ENCODE measurements at regions not wholly inside any gene's neighbourhood (a gene's known extent, or its start where the extent isn't known, plus 50 kb on each side); places are given as distances from the start of the nearest gene placed in this dataset.

DNA sequence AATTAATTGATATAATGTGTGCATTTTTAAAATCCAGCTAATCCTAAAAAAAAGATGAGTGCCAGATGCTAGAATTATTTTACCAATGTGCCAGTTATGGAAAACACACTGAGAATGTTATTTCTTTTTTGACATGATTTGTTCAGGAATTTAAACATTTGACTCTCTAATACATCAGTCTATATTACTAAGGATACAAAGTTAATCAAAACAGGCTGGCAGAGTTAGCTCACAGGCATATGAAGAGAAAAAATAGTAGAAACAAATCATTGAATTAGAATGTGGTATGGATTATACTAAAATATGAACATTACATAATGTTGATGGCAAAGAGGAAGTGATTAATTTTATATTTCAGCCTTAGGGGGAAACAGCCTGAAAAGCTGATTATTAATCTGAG is 368.3 kb upstream of the GJE1 start:
- Mint-ChIP-seq H3K27ac (no peak overlapping the region), H3K27me3 (ENCODE audit: insufficient read depth) (no peaks in the 10 kb centered on the region), H3K36me3 (ENCODE audit: low read depth) (no peaks in the 10 kb centered on the region), H3K4me3 (no peak overlapping the region), H3K9me3 (no peaks in the 10 kb centered on the region), H3K4me1 (no peaks in the 10 kb centered on the region)
- Histone ChIP-seq H3K27ac (ENCODE audit: low read depth, low read length) (no peak overlapping the region), H3K4me3 (ENCODE audit: low read length) (no peak overlapping the region), H3K36me3 (ENCODE audit: control insufficient read depth, insufficient read depth, low read length) (no peaks in the 10 kb centered on the region), H3K9ac (ENCODE audit: extremely low read depth, low read length, poor library complexity, severe bottlenecking) (no peak overlapping the region), H3K27me3 (ENCODE audit: control insufficient read depth, insufficient read depth, low read length, poor library complexity, severe bottlenecking) (no peaks in the 10 kb centered on the region), H3K4me1 (ENCODE audit: control insufficient read depth, insufficient read depth, low read length) (no peaks in the 10 kb centered on the region), H3K9me3 (ENCODE audit: control insufficient read depth, low read length) (no peaks in the 10 kb centered on the region)
- TF ChIP-seq, protein P1, sequence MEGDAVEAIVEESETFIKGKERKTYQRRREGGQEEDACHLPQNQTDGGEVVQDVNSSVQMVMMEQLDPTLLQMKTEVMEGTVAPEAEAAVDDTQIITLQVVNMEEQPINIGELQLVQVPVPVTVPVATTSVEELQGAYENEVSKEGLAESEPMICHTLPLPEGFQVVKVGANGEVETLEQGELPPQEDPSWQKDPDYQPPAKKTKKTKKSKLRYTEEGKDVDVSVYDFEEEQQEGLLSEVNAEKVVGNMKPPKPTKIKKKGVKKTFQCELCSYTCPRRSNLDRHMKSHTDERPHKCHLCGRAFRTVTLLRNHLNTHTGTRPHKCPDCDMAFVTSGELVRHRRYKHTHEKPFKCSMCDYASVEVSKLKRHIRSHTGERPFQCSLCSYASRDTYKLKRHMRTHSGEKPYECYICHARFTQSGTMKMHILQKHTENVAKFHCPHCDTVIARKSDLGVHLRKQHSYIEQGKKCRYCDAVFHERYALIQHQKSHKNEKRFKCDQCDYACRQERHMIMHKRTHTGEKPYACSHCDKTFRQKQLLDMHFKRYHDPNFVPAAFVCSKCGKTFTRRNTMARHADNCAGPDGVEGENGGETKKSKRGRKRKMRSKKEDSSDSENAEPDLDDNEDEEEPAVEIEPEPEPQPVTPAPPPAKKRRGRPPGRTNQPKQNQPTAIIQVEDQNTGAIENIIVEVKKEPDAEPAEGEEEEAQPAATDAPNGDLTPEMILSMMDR (conservative IDR thresholded peaks at IDR 0.05): no peak
- DNase-seq: no peak

DNA sequence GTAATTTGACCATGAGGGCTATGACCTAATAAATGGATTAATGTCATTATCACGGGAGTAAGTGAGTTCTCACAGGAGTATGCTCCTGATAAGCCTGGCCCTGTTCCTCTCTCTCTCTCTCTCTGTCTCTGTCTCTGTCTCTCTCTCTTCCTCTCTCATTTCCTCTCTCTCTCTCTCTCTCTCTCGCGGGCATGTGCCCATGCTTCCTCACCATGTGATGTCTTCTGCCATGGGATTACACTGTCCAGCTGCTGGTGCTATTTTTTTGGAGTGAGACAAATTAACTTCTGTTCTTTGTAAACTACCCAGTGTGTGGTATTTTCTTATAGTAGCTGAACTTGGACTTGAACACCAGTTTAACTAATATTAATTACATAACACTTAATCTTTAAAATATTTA is 374.3 kb upstream of the GJE1 start:
- TF ChIP-seq, protein P1 (conservative IDR thresholded peaks at IDR 0.05): no peak
- Histone ChIP-seq H3K9me3 (ENCODE audit: control insufficient read depth, low read length) (no peaks in the 10 kb centered on the region), H3K27ac (ENCODE audit: low read depth, low read length) (no peak overlapping the region), H3K4me3 (ENCODE audit: low read length) (no peak overlapping the region), H3K9ac (ENCODE audit: extremely low read depth, low read length, poor library complexity, severe bottlenecking) (no peak overlapping the region), H3K4me1 (ENCODE audit: control insufficient read depth, insufficient read depth, low read length) (no peaks in the 10 kb centered on the region), H3K36me3 (ENCODE audit: control insufficient read depth, insufficient read depth, low read length) (no peaks in the 10 kb centered on the region), H3K27me3 (ENCODE audit: control insufficient read depth, insufficient read depth, low read length, poor library complexity, severe bottlenecking) (no peaks in the 10 kb centered on the region)
- Mint-ChIP-seq H3K4me1 (no peaks in the 10 kb centered on the region), H3K27ac (no peak overlapping the region), H3K27me3 (ENCODE audit: insufficient read depth) (no peaks in the 10 kb centered on the region), H3K9me3 (no peaks in the 10 kb centered on the region), H3K36me3 (ENCODE audit: low read depth) (no peaks in the 10 kb centered on the region), H3K4me3 (no peak overlapping the region)
- no peak for DNase-seq
- WGBS, 2 experiments (ENCODE audit: insufficient coverage in 1 of 2, insufficient read length in 1 of 2): 93% methylated on average over 3 of the region's 3 CpGs; no CpG with 5 or more reads in 1 of the 2 experiments

GRCh38 chr6:141753180-141753579 is 379.5 kb upstream of the GJE1 start:
- Histone ChIP-seq H3K9ac (ENCODE audit: extremely low read depth, low read length, poor library complexity, severe bottlenecking) (no peak overlapping the region), H3K4me3 (ENCODE audit: low read length) (no peak overlapping the region), H3K4me1 (ENCODE audit: control insufficient read depth, insufficient read depth, low read length) (no peaks in the 10 kb centered on the region), H3K9me3 (ENCODE audit: control insufficient read depth, low read length) (no peaks in the 10 kb centered on the region), H3K27ac (ENCODE audit: low read depth, low read length) (no peak overlapping the region), H3K36me3 (ENCODE audit: control insufficient read depth, insufficient read depth, low read length) (no peaks in the 10 kb centered on the region), H3K27me3 (ENCODE audit: control insufficient read depth, insufficient read depth, low read length, poor library complexity, severe bottlenecking) (no peaks in the 10 kb centered on the region)
- Mint-ChIP-seq H3K27ac (no peak overlapping the region), H3K36me3 (ENCODE audit: low read depth) (no peaks in the 10 kb centered on the region), H3K4me1 (no peaks in the 10 kb centered on the region), H3K27me3 (ENCODE audit: insufficient read depth) (no peaks in the 10 kb centered on the region), H3K4me3 (no peak overlapping the region), H3K9me3 (no peaks in the 10 kb centered on the region)
- whole genome bisulfite sequencing, 2 experiments (ENCODE audit: insufficient coverage in 1 of 2, insufficient read length in 1 of 2): 86 to 94% methylated on average over 1 to 3 of the region's 3 CpGs
- no peak for DNase-seq
- TF ChIP-seq, protein P1 (conservative IDR thresholded peaks at IDR 0.05): no peak

Measured in endodermal cell (in vitro differentiated cells).